Mesenchymal stem cell (in vitro differentiated cells and primary cell): ENCODE measurements at regions not wholly inside any gene's neighbourhood (a gene's known extent, or its start where the extent isn't known, plus 50 kb on each side); places are given as distances from the start of the nearest gene placed in this dataset.

ENCODE experiments used
- DNase-seq: peaks from one replicate; pipeline ENCODE4 v3.0.0-alpha.2; 2013
- H2AFZ ChIP-seq: one replicate; pipeline ENCODE4 v1.6.1; 2013; ENCODE audit warnings: low read depth, mild to moderate bottlenecking, control low read depth, inconsistent platforms, low read length, moderate library complexity
- H2AK5ac ChIP-seq: 2 replicates; pipeline ENCODE4 v1.6.1; 2013; ENCODE audit warnings: low read length, moderate library complexity, mild to moderate bottlenecking, inconsistent platforms; ENCODE audit not compliant: severe bottlenecking
- H2BK120ac ChIP-seq: one replicate; pipeline ENCODE4 v1.6.1; 2013; ENCODE audit warnings: low read depth, mild to moderate bottlenecking, inconsistent platforms, low read length, moderate library complexity
- H2BK12ac ChIP-seq, 2 experiments: one replicate each; pipeline ENCODE4 v1.6.1; 2013; ENCODE audit warnings: inconsistent platforms in 2 of 2, low read length in 2 of 2, mild to moderate bottlenecking in 2 of 2, moderate library complexity in 2 of 2, control low read depth in 1 of 2
- H2BK15ac ChIP-seq: one replicate; pipeline ENCODE4 v1.6.1; 2013; ENCODE audit warnings: mild to moderate bottlenecking, low read depth, inconsistent platforms; ENCODE audit not compliant: poor library complexity, severe bottlenecking
- H2BK5ac ChIP-seq: 2 replicates; pipeline ENCODE4 v1.6.1; 2013; ENCODE audit warnings: low read depth, mild to moderate bottlenecking, low read length, control low read depth, inconsistent platforms; ENCODE audit not compliant: poor library complexity, severe bottlenecking
- H3K14ac ChIP-seq, 2 experiments: one replicate each; pipeline ENCODE4 v1.6.1; 2013; ENCODE audit warnings: inconsistent platforms in 2 of 2, low read length in 2 of 2, control low read depth in 1 of 2, mild to moderate bottlenecking in 1 of 2, moderate library complexity in 1 of 2
- H3K18ac ChIP-seq, 2 experiments: one replicate each; pipeline ENCODE4 v1.6.1; 2013; ENCODE audit warnings: inconsistent platforms in 2 of 2, low read length in 2 of 2, control low read depth in 1 of 2, low read depth in 1 of 2, mild to moderate bottlenecking in 1 of 2
- H3K23ac ChIP-seq, 2 experiments: one replicate each; pipeline ENCODE4 v1.6.1; 2013; ENCODE audit warnings: inconsistent platforms in 2 of 2, low read length in 2 of 2, mild to moderate bottlenecking in 2 of 2, moderate library complexity in 2 of 2, control low read depth in 1 of 2
- H3K27ac ChIP-seq: 2 replicates; pipeline ENCODE4 v1.5.1; 2013; ENCODE audit warnings: mild to moderate bottlenecking, moderate library complexity, low read length, control low read depth, inconsistent platforms; ENCODE audit not compliant: poor library complexity, severe bottlenecking
- H3K27me3 ChIP-seq, 2 experiments: 2 replicates each; pipeline versions ENCODE4 v1.6.1 to v1.7.0; 2013; ENCODE audit warnings: low read length in 2 of 2, mild to moderate bottlenecking in 2 of 2, moderate library complexity in 2 of 2, control low read depth in 1 of 2, inconsistent platforms in 1 of 2; ENCODE audit not compliant: control insufficient read depth in 1 of 2, insufficient read depth in 1 of 2
- H3K36me3 ChIP-seq, 2 experiments: 2 replicates each; pipeline versions ENCODE4 v1.6.1 to v1.7.0; 2013; ENCODE audit warnings: low read length in 2 of 2, control low read depth in 1 of 2, inconsistent platforms in 1 of 2, low read depth in 1 of 2, mild to moderate bottlenecking in 1 of 2; ENCODE audit not compliant: insufficient read depth in 2 of 2, control insufficient read depth in 1 of 2
- H3K4ac ChIP-seq, 2 experiments: one replicate each; pipeline ENCODE4 v1.6.1; 2013; ENCODE audit warnings: inconsistent platforms in 2 of 2, low read length in 2 of 2, mild to moderate bottlenecking in 2 of 2, moderate library complexity in 2 of 2, control low read depth in 1 of 2, low read depth in 1 of 2
- H3K4me1 ChIP-seq: 2 replicates; pipeline ENCODE4 v1.6.1; 2013; ENCODE audit warnings: low read depth, low read length, control low read depth; ENCODE audit not compliant: control insufficient read depth, insufficient read depth
- H3K4me2 ChIP-seq: 2 replicates; pipeline ENCODE4 v1.6.1; 2013; ENCODE audit warnings: low read length, mild to moderate bottlenecking, inconsistent platforms; ENCODE audit not compliant: poor library complexity, severe bottlenecking
- H3K4me3 ChIP-seq, 2 experiments: 2 replicates each; pipeline versions ENCODE4 v1.5.1 to v1.7.0; 2013; ENCODE audit warnings: low read length in 2 of 2, mild to moderate bottlenecking in 2 of 2, control low read depth in 1 of 2, low read depth in 1 of 2; ENCODE audit not compliant: insufficient read depth in 1 of 2
- H3K79me1 ChIP-seq: replicated peaks from 2 replicates; pipeline ENCODE4 v1.6.1; 2013; ENCODE audit warnings: mild to moderate bottlenecking, control low read depth, low read length, inconsistent platforms; ENCODE audit not compliant: poor library complexity, severe bottlenecking
- H3K9ac ChIP-seq: 2 replicates; pipeline ENCODE4 v1.7.0; 2013; ENCODE audit warnings: mild to moderate bottlenecking, low read length, moderate library complexity
- H3K9me3 ChIP-seq: 2 replicates; pipeline ENCODE4 v1.7.0; 2013; ENCODE audit warnings: mild to moderate bottlenecking, low read length; ENCODE audit not compliant: control insufficient read depth
- H4K8ac ChIP-seq: one replicate; pipeline ENCODE4 v1.6.1; 2013; ENCODE audit warnings: inconsistent platforms, mild to moderate bottlenecking, low read length, moderate library complexity
- H4K91ac ChIP-seq: one replicate; pipeline ENCODE4 v1.6.1; 2013; ENCODE audit warnings: mild to moderate bottlenecking, low read length, inconsistent platforms
- WGBS: methylation state at CpG from one replicate; pipeline ENCODE4 v1.1.7; 2013; ENCODE audit warnings: mixed read lengths; 5-methylcytosine and 5-hydroxymethylcytosine counted together

GRCh38 chr12:111160350-111161241, 208.3 kb downstream of the PHETA1 start:
- peak overlapping the region in 1 of 2 experiments; percentile 62 for H3K14ac ChIP-seq
- no peak overlapping the region for H2BK5ac ChIP-seq
- H2AK5ac ChIP-seq, result no peak overlapping the region
- H3K23ac ChIP-seq, result no peak overlapping the region
- H3K27me3 ChIP-seq, result peaks cover 4 to 62% of the 10 kb centered on the region in 2 experiments
- H3K18ac ChIP-seq, result no peak overlapping the region
- no peak overlapping the region for H3K4me3 ChIP-seq
- no peaks in the 10 kb centered on the region for H3K9me3 ChIP-seq
- no peak overlapping the region for H2BK15ac ChIP-seq
- no peak overlapping the region for H3K9ac ChIP-seq
- no peak overlapping the region for H2BK120ac ChIP-seq
- H4K8ac ChIP-seq, result no peak overlapping the region
- no peak overlapping the region for H3K27ac ChIP-seq
- no peak overlapping the region for H4K91ac ChIP-seq
- no peak overlapping the region for H3K4me2 ChIP-seq
- H3K4ac ChIP-seq, result no peak overlapping the region
- H3K36me3 ChIP-seq, result no peaks in the 10 kb centered on the region
- no peaks in the 10 kb centered on the region for H3K79me1 ChIP-seq
- no peak overlapping the region for H2BK12ac ChIP-seq
- no peak for DNase-seq
- H3K4me1 ChIP-seq, result no peaks in the 10 kb centered on the region
- H2AFZ ChIP-seq, result no peak overlapping the region
- 76% methylated on average over 25 of the region's 25 CpGs for WGBS

- Histone ChIP-seq H3K4me2 (no peak overlapping the region), H4K8ac (no peak overlapping the region), H3K4ac (no peak overlapping the region), H3K23ac (no peak overlapping the region), H3K18ac (no peak overlapping the region), H3K9me3 (no peaks in the 10 kb centered on the region), H2AK5ac (no peak overlapping the region), H3K79me1 (no peaks in the 10 kb centered on the region), H2AFZ (no peak overlapping the region), H2BK120ac (no peak overlapping the region), H2BK5ac (no peak overlapping the region), H3K27me3 (peaks cover 7 to 67% of the 10 kb centered on the region in 2 experiments), H3K14ac (no peak overlapping the region), H3K4me1 (no peaks in the 10 kb centered on the region), H3K9ac (no peak overlapping the region), H2BK15ac (no peak overlapping the region), H3K27ac (no peak overlapping the region), H3K4me3 (no peak overlapping the region), H2BK12ac (no peak overlapping the region), H4K91ac (no peak overlapping the region), H3K36me3 (no peaks in the 10 kb centered on the region)
- DNase-seq, result no peak
- WGBS, result 94% methylated on average over 8 of the region's 8 CpGs
Measured at GRCh38 chr12:111158992-111159391, 209.9 kb downstream of the PHETA1 start.

- no peak for DNase-seq
- Histone ChIP-seq H3K36me3 (no peaks in the 10 kb centered on the region), H3K14ac (no peak overlapping the region), H3K4ac (no peak overlapping the region), H3K79me1 (no peaks in the 10 kb centered on the region), H3K9me3 (no peaks in the 10 kb centered on the region), H3K23ac (no peak overlapping the region), H3K18ac (no peak overlapping the region), H4K8ac (no peak overlapping the region), H3K27ac (no peak overlapping the region), H3K27me3 (peaks cover 11 to 80% of the 10 kb centered on the region in 2 experiments), H2BK15ac (no peak overlapping the region), H3K4me2 (no peak overlapping the region), H2AK5ac (no peak overlapping the region), H2BK120ac (no peak overlapping the region), H2BK5ac (no peak overlapping the region), H3K4me1 (no peaks in the 10 kb centered on the region), H3K9ac (no peak overlapping the region), H4K91ac (no peak overlapping the region), H3K4me3 (no peak overlapping the region), H2BK12ac (no peak overlapping the region), H2AFZ (no peak overlapping the region)
- WGBS, result 77% methylated on average over 2 of the region's 2 CpGs
Measured at GRCh38 chr12:111157486-111157885, 211.4 kb downstream of the PHETA1 start.

- Histone ChIP-seq H3K18ac (no peak overlapping the region), H3K27ac (no peak overlapping the region), H2BK120ac (no peak overlapping the region), H3K4me3 (no peak overlapping the region), H3K27me3 (peaks cover 11 to 76% of the 10 kb centered on the region in 2 experiments), H2AFZ (no peak overlapping the region), H2BK5ac (no peak overlapping the region), H4K8ac (no peak overlapping the region), H2BK12ac (no peak overlapping the region), H3K14ac (no peak overlapping the region), H2BK15ac (no peak overlapping the region), H4K91ac (no peak overlapping the region), H3K36me3 (no peaks in the 10 kb centered on the region), H3K23ac (no peak overlapping the region), H3K79me1 (no peaks in the 10 kb centered on the region), H2AK5ac (no peak overlapping the region), H3K4me1 (no peaks in the 10 kb centered on the region), H3K4me2 (no peak overlapping the region), H3K4ac (no peak overlapping the region), H3K9me3 (no peaks in the 10 kb centered on the region), H3K9ac (no peak overlapping the region)
- DNase-seq, result no peak
- 78% methylated on average over 3 of the region's 3 CpGs for WGBS
Measured at GRCh38 chr12:111156304-111156703, 212.6 kb downstream of the PHETA1 start.
